Testis (tissue), 2 donors: ENCODE measurements at regions not wholly inside any gene's neighbourhood (a gene's known extent, or its start where the extent isn't known, plus 50 kb on each side); places are given as distances from the start of the nearest gene placed in this dataset.
"Not testable (repeated sequence)": the region's sequence is repeated elsewhere in the genome, so short reads cannot be mapped to it uniquely, and the experiment has no call there.

Experiments
- DNase-seq: peaks from one replicate; pipeline ENCODE4 v3.0.0-alpha.2; 2019
- H3K27ac ChIP-seq, 2 donors: fragments of 200-600 bp; sonication (generic); one replicate each; pipeline ENCODE4 v1.5.1; 2019
- H3K27me3 ChIP-seq: fragments of 200-600 bp; sonication (generic); one replicate; pipeline ENCODE4 v1.5.1; 2019
- H3K36me3 ChIP-seq: fragments of 200-600 bp; sonication (generic); one replicate; pipeline ENCODE4 v1.5.1; 2017; ENCODE audit warnings: low read depth; ENCODE audit errors: missing control alignments
- H3K4me1 ChIP-seq: fragments of 200-600 bp; sonication (generic); one replicate; pipeline ENCODE4 v1.5.1; 2019
- H3K4me3 ChIP-seq, 2 donors: fragments of 200-600 bp; sonication (generic); one replicate each; pipeline ENCODE4 v1.5.1; 2017 to 2019
- H3K9me3 ChIP-seq: fragments of 200-600 bp; sonication (generic); one replicate; pipeline ENCODE4 v1.5.1; 2017
- POLR2A ChIP-seq: fragments of 450-650 bp; IDR thresholded peaks from one replicate; pipeline ENCODE4 v1.6.1; 2017; ENCODE audit warnings: antibody characterized with exemption, mild to moderate bottlenecking, moderate library complexity
- WGBS, 2 donors: methylation state at CpG; one replicate each; pipeline ENCODE4 v1.1.5; 2018; 5-methylcytosine and 5-hydroxymethylcytosine counted together
- intact Hi-C: fragments of 100-400 bp; cut with DNase I; formaldehyde crosslinking; loops from one replicate; pipeline ENCODE4 v1.15.1; 2023; ENCODE audit warnings: low total_unique reads
- TF ChIP-seq, protein P1 (sequence below), 3 experiments: fragments of 450-650 bp in 2 of 3; fragments of 200-600 bp in 1 of 3; sonication (generic) in 1 of 3; IDR thresholded peaks; one replicate each; pipeline ENCODE4 v1.5.1; 2016 to 2019; ENCODE audit warnings: antibody characterized with exemption in 3 of 3, mild to moderate bottlenecking in 2 of 3, moderate library complexity in 1 of 3

DNA sequence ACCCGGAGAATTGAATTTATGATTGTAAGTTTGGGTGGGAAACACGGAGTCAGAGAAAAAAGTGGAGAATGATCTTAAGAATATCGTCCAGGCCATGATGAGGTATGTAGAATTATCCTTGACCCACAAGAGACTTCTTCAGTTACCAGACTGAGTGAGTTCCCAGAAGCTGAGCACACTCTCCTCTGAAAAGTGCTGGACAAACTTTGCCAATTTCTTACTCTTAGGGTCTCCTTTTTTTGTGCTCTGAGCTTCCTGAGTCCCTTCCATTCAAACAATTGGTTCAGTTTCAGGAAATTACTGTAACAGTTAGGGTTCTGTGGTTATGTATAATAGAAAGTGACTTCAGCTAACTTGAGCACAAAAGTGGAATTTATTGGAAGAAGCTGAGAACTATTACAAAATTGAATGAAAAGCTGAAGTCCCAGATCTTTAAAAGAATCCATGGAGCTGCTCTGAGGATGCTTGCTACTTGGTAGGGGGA lies 50.6 kb upstream of the EHBP1 start:
- H3K9me3 ChIP-seq, result no peaks in the 10 kb centered on the region
- H3K27ac ChIP-seq, result no peak overlapping the region
- no peak for TF ChIP-seq POLR2A
- TF ChIP-seq, protein P1, sequence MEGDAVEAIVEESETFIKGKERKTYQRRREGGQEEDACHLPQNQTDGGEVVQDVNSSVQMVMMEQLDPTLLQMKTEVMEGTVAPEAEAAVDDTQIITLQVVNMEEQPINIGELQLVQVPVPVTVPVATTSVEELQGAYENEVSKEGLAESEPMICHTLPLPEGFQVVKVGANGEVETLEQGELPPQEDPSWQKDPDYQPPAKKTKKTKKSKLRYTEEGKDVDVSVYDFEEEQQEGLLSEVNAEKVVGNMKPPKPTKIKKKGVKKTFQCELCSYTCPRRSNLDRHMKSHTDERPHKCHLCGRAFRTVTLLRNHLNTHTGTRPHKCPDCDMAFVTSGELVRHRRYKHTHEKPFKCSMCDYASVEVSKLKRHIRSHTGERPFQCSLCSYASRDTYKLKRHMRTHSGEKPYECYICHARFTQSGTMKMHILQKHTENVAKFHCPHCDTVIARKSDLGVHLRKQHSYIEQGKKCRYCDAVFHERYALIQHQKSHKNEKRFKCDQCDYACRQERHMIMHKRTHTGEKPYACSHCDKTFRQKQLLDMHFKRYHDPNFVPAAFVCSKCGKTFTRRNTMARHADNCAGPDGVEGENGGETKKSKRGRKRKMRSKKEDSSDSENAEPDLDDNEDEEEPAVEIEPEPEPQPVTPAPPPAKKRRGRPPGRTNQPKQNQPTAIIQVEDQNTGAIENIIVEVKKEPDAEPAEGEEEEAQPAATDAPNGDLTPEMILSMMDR (IDR thresholded peaks at IDR 0.05), result no peak
- no peaks in the 10 kb centered on the region for H3K4me1 ChIP-seq
- no peaks in the 10 kb centered on the region for H3K27me3 ChIP-seq
- DNase-seq, result no peak
- intact Hi-C loops, result no loop called here
- no peaks in the 10 kb centered on the region for H3K36me3 ChIP-seq
- H3K4me3 ChIP-seq, result no peak overlapping the region
- 64 to 79% methylated on average over 3 of the region's 3 CpGs for WGBS, 2 donors

DNA sequence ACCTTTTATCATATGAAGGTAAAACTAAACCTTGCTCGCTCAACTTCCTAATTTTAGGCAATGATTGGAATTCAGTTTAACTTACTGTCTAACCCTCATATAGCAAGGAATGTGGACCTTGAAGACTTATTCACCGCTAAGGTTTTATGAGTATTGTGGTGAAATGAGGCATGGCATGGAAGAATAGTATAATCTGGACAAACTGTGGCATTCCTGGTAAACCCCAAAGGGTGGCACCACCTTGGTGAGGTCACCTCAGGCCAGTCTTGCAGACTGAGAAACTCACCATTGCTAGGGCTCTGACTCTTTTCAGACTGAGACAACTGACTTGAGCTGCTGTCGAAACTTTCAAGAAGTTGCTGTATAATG lies 51.1 kb upstream of the EHBP1 start:
- 91 to 94% methylated on average over 3 of the region's 3 CpGs for WGBS, 2 donors
- H3K4me3 ChIP-seq, result no peak overlapping the region
- no peak overlapping the region for H3K27ac ChIP-seq
- TF ChIP-seq POLR2A, result no peak
- TF ChIP-seq, protein P1 (IDR thresholded peaks at IDR 0.05), result no peak
- H3K9me3 ChIP-seq, result no peaks in the 10 kb centered on the region
- no peaks in the 10 kb centered on the region for H3K27me3 ChIP-seq
- no peaks in the 10 kb centered on the region for H3K36me3 ChIP-seq
- no peak for DNase-seq
- intact Hi-C loops, result no loop called here
- H3K4me1 ChIP-seq, result no peaks in the 10 kb centered on the region

DNA sequence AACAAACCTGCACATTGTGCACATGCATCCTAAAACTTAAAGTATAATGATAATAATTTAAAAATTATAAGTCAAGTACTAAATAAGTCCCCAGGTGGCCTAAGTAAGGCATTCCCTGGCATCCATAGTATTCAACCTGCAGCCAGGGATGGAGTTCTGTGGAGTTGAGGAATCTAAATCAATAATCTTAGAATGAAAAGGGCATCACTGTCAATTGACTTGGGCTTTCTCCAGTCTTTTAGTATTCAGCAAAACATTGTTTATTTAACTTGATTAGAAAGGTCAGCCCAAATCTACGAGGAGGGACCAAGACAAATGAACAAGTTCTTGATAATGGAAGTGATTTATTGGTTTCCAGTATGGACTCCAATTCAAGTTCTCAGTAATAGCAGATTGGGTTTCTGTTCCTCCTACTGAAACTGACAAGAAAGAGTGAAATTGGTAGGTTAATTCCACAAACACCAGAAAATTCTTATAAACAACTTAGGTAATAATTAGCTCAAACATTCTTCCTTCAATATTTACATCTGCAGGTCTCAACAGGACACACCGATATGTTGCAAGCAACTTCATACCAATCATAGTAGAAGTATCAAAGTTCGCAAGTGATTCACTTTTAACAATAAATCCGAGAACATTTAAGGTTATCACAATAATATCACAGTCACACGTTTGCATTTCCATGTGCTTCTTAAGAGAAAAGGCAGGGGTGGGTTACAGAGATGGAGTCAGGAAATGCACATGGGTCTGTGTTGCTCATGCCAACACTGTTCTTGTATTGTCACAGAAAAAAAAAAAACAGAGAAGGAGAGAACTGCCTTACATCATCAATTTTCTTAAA lies 51.7 kb upstream of the EHBP1 start:
- DNase-seq, result no peak
- intact Hi-C loops, result no loop called here
- H3K4me1 ChIP-seq, result no peaks in the 10 kb centered on the region
- H3K27ac ChIP-seq, result no peak overlapping the region
- no peaks in the 10 kb centered on the region for H3K9me3 ChIP-seq
- no peaks in the 10 kb centered on the region for H3K27me3 ChIP-seq
- no peak overlapping the region for H3K4me3 ChIP-seq
- TF ChIP-seq POLR2A, result no peak
- TF ChIP-seq, protein P1 (IDR thresholded peaks at IDR 0.05), result no peak
- no peaks in the 10 kb centered on the region for H3K36me3 ChIP-seq
- WGBS, 2 donors, result 74 to 75% methylated on average over 5 of the region's 5 CpGs

DNA sequence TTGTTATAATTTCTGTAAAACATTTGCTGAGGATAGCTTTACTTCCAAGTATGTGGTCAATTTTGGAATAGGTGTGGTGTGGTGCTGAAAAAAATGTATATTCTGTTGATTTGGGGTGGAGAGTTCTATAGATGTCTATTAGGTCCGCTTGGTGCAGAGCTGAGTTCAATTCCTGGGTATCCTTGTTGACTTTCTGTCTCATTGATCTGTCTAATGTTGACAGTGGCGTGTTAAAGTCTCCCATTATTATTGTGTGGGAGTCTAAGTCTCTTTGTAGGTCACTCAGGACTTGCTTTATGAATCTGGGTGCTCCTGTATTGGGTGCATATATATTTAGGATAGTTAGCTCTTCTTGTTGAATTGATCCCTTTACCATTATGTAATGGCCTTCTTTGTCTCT lies 56.4 kb upstream of the EHBP1 start:
- intact Hi-C loops, DNase-seq, H3K27ac ChIP-seq, H3K4me1 ChIP-seq, H3K9me3 ChIP-seq, H3K36me3 ChIP-seq, H3K4me3 ChIP-seq, H3K27me3 ChIP-seq: not testable (repeated sequence)
- 80 to 83% methylated on average over 1 to 2 of the region's 2 CpGs for WGBS, 2 donors

DNA sequence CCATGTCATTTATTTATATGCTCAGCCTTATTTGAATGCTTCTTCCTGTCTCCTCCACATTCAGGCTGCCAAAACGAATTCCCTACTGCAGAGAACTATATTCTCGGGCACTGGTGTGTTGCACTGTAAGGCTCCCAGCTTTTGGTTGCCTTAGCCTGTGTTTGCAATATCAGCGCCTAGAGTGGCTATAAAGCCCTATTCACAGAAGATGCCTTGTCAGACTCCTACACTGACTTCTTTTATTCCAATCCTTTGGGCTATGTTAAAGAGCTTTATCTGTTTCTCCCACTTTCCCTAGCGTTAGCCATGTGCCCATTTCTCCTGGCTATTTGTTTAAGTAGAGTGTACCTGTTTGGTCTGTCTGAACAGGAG lies 62.4 kb upstream of the EHBP1 start:
- intact Hi-C loops, result no loop called here
- TF ChIP-seq, protein P1 (IDR thresholded peaks at IDR 0.05), result no peak
- no peak for TF ChIP-seq POLR2A
- Histone ChIP-seq H3K27me3 (no peaks in the 10 kb centered on the region), H3K27ac (no peak overlapping the region), H3K4me1 (no peaks in the 10 kb centered on the region), H3K9me3 (no peaks in the 10 kb centered on the region), H3K36me3 (no peaks in the 10 kb centered on the region), H3K4me3 (no peak overlapping the region)
- DNase-seq, result no peak
- 42 to 46% methylated on average over 4 of the region's 4 CpGs for WGBS, 2 donors
